ENCODE measurements at regions not wholly inside any gene's neighbourhood (a gene's known extent, or its start where the extent isn't known, plus 50 kb on each side); places are given as distances from the start of the nearest gene placed in this dataset.

DNA sequence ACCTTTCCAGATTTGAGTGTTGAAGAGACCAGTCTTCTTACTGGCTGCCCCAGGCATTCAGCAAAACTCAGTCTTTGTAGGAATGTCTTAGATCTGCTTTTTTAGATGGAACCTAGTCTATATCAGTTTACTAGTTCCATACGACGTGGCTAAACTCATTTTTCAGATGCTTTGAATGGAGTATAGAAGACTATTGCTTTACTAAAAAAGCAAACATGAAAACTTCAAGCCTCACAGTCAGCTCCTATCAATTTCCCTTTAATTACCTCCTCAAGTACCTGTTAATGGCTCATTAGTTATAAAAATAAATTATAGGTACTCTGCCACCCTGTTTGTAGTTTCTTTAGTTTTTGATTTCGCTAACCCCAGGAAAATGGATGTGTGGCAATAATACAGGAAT is 63.0 kb upstream of the STOX2 start:
- Histone ChIP-seq H4K20me1 (ENCODE audit: insufficient read depth, low read length) (no peaks in the 10 kb centered on the region), H3K27ac (ENCODE audit: low read depth, low read length, poor library complexity, severe bottlenecking) (no peak overlapping the region), H3K79me2 (ENCODE audit: insufficient read depth, low read depth, low read length) (no peaks in the 10 kb centered on the region), H3K36me3 (ENCODE audit: insufficient read depth, low read length) (no peaks in the 10 kb centered on the region), H2AFZ (ENCODE audit: low read length) (no peak overlapping the region), H3K4me3 (ENCODE audit: low read depth, low read length, poor library complexity, severe bottlenecking) (no peak overlapping the region), H3K9me3 (ENCODE audit: low read length) (no peaks in the 10 kb centered on the region), H3K4me1 (ENCODE audit: insufficient read depth, low read length, poor library complexity, severe bottlenecking) (no peaks in the 10 kb centered on the region), H3K4me2 (ENCODE audit: low read length) (no peak overlapping the region), H3K9me2 (ENCODE audit: insufficient read depth, low read length) (no peaks in the 10 kb centered on the region)
- DNase-seq (ENCODE audit: low spot score) = no peak
- TF ChIP-seq, protein P1, sequence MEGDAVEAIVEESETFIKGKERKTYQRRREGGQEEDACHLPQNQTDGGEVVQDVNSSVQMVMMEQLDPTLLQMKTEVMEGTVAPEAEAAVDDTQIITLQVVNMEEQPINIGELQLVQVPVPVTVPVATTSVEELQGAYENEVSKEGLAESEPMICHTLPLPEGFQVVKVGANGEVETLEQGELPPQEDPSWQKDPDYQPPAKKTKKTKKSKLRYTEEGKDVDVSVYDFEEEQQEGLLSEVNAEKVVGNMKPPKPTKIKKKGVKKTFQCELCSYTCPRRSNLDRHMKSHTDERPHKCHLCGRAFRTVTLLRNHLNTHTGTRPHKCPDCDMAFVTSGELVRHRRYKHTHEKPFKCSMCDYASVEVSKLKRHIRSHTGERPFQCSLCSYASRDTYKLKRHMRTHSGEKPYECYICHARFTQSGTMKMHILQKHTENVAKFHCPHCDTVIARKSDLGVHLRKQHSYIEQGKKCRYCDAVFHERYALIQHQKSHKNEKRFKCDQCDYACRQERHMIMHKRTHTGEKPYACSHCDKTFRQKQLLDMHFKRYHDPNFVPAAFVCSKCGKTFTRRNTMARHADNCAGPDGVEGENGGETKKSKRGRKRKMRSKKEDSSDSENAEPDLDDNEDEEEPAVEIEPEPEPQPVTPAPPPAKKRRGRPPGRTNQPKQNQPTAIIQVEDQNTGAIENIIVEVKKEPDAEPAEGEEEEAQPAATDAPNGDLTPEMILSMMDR (conservative IDR thresholded peaks at IDR 0.05; ENCODE audit: low read length) = no peak
- no peak for TF ChIP-seq EZH2phosphoT487 (IDR thresholded peaks at IDR 0.05; ENCODE audit: borderline replicate concordance, low read depth, low read length)
- BruUV-seq (replicated peaks) = no TSS peak
- CTCF ChIA-PET (ENCODE audit: unreplicated experiment) = no interaction called here
- POLR2A ChIA-PET = interaction anchor here (0.9 to 1.0 kb wide), 2 partner anchors 151 to 257 kb away, joined by 3 read pairs; no protein-coding TSS in a partner anchor
- intact Hi-C loops (cut with micrococcal nuclease; ENCODE audit: unreplicated experiment) = loop anchor here (10.0 kb wide), 1 partner anchor 713 kb away; no protein-coding TSS in a partner anchor

- H3K27ac ChIP-seq (ENCODE audit: low read depth, low read length, poor library complexity, severe bottlenecking) = no peak overlapping the region
- no peak overlapping the region for H2AFZ ChIP-seq (ENCODE audit: low read length)
- H3K9me3 ChIP-seq (ENCODE audit: low read length) = no peaks in the 10 kb centered on the region
- no TSS peak for BruUV-seq (replicated peaks)
- TF ChIP-seq, protein P1 (conservative IDR thresholded peaks at IDR 0.05; ENCODE audit: low read length) = no peak
- TF ChIP-seq EZH2phosphoT487 (IDR thresholded peaks at IDR 0.05; ENCODE audit: borderline replicate concordance, low read depth, low read length) = no peak
- DNase-seq (ENCODE audit: low spot score) = no peak
- ChIA-PET CTCF (ENCODE audit: unreplicated experiment) (no interaction called here), POLR2A (no interaction called here)
- H3K4me2 ChIP-seq (ENCODE audit: low read length) = no peak overlapping the region
- no peaks in the 10 kb centered on the region for H3K79me2 ChIP-seq (ENCODE audit: insufficient read depth, low read depth, low read length)
- H4K20me1 ChIP-seq (ENCODE audit: insufficient read depth, low read length) = no peaks in the 10 kb centered on the region
- no peaks in the 10 kb centered on the region for H3K36me3 ChIP-seq (ENCODE audit: insufficient read depth, low read length)
- H3K4me1 ChIP-seq (ENCODE audit: insufficient read depth, low read length, poor library complexity, severe bottlenecking) = no peaks in the 10 kb centered on the region
- intact Hi-C loops (cut with micrococcal nuclease; ENCODE audit: unreplicated experiment) = loop anchor here (10.0 kb wide), 1 partner anchor 712 kb away; no protein-coding TSS in a partner anchor
- H3K4me3 ChIP-seq (ENCODE audit: low read depth, low read length, poor library complexity, severe bottlenecking) = no peak overlapping the region
- no peaks in the 10 kb centered on the region for H3K9me2 ChIP-seq (ENCODE audit: insufficient read depth, low read length)
These were observed 61.8 kb upstream of the STOX2 start for GRCh38 chr4:183843248-183843671.

DNA sequence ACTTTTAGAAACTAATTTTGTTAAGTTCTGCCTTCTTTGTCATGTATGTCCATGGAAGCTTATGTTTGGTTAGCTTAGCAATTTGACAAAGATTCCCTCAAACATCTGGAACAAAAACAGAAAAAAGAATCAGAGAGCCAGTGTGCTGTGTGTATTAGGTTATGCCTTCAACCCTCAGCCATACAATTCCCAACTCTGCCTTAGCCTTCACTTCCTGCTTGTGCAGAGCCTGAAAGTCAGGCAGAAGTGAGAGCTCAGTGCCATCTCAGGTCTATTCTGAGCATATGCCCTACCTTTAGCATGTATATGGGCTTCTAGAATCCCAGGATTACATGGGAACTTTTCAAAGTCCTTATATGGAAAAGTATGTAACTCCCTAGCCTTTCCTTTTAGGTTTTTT is 58.2 kb upstream of the STOX2 start:
- Histone ChIP-seq H3K9me2 (ENCODE audit: insufficient read depth, low read length) (no peaks in the 10 kb centered on the region), H3K4me3 (ENCODE audit: low read depth, low read length, poor library complexity, severe bottlenecking) (no peak overlapping the region), H2AFZ (ENCODE audit: low read length) (no peak overlapping the region), H3K9me3 (ENCODE audit: low read length) (no peaks in the 10 kb centered on the region), H3K27ac (ENCODE audit: low read depth, low read length, poor library complexity, severe bottlenecking) (no peak overlapping the region), H3K79me2 (ENCODE audit: insufficient read depth, low read depth, low read length) (no peaks in the 10 kb centered on the region), H3K4me1 (ENCODE audit: insufficient read depth, low read length, poor library complexity, severe bottlenecking) (no peaks in the 10 kb centered on the region), H3K4me2 (ENCODE audit: low read length) (no peak overlapping the region), H3K36me3 (ENCODE audit: insufficient read depth, low read length) (no peaks in the 10 kb centered on the region), H4K20me1 (ENCODE audit: insufficient read depth, low read length) (no peaks in the 10 kb centered on the region)
- TF ChIP-seq EZH2phosphoT487 (IDR thresholded peaks at IDR 0.05; ENCODE audit: borderline replicate concordance, low read depth, low read length) = no peak
- no TSS peak for BruUV-seq (replicated peaks)
- ChIA-PET CTCF (ENCODE audit: unreplicated experiment) (interaction anchor here (0.6 kb wide), 1 partner anchor 1317 kb away, joined by 3 read pairs; no protein-coding TSS in a partner anchor), POLR2A (no interaction called here)
- intact Hi-C loops (cut with micrococcal nuclease; ENCODE audit: unreplicated experiment) = loop anchor here (10.0 kb wide), 1 partner anchor 708 kb away; no protein-coding TSS in a partner anchor
- no peak for DNase-seq (ENCODE audit: low spot score)
